Activated naive CD8-positive, alpha-beta T cell treated with anti-CD3 and anti-CD28 coated beads, Interleukin-2, amount 10 ng/mL, durations not matched to agents 7 days and 5 days (primary cell): ENCODE measurements at regions not wholly inside any gene's neighbourhood (a gene's known extent, or its start where the extent isn't known, plus 50 kb on each side); places are given as distances from the start of the nearest gene placed in this dataset.
A peak's percentile ranks its signal among the peaks of the same experiment; 100 is the strongest.

Experiments
- ATAC-seq: fragments of 150-1000 bp; cut with Tn5 transposase; one replicate; pipeline ENCODE4 v1.10.0; 2021; ENCODE audit warnings: low read depth, moderate library complexity
- POLR2A ChIA-PET: fragments of 350-600 bp; sonication (Branson Sonifier 250); formaldehyde crosslinking; loops from one replicate; lab custom pipeline; 2021; ENCODE audit warnings: antibody characterized with exemption; lab: Charles Lee
- DNase-seq: peaks from one replicate; pipeline ENCODE4 v3.0.0; 2021
- H3K27ac Mint-ChIP-seq: one replicate; pipeline ENCODE4 v1.8.0; 2022; ENCODE audit warnings: mild to moderate bottlenecking, mixed read lengths
- H3K27me3 Mint-ChIP-seq: one replicate; pipeline ENCODE4 v1.8.0; 2022; ENCODE audit warnings: mild to moderate bottlenecking, moderate library complexity, mixed read lengths
- H3K36me3 Mint-ChIP-seq: one replicate; pipeline ENCODE4 v1.8.0; 2021; ENCODE audit warnings: mild to moderate bottlenecking, mixed read lengths
- H3K4me1 Mint-ChIP-seq: one replicate; pipeline ENCODE4 v1.8.0; 2021; ENCODE audit warnings: mixed read lengths
- H3K4me3 Mint-ChIP-seq: one replicate; pipeline ENCODE4 v1.8.0; 2022; ENCODE audit warnings: mild to moderate bottlenecking, moderate library complexity, mixed read lengths
- H3K9me3 Mint-ChIP-seq: one replicate; pipeline ENCODE4 v1.8.0; 2021; ENCODE audit warnings: mixed read lengths

GRCh38 chr1:59115865-59116264, 181.0 kb upstream of the FGGY start:
- ATAC-seq (no peak), DNase-seq (no peak)
- Mint-ChIP-seq H3K27ac (no peak overlapping the region), H3K4me1 (peaks cover 3% of the 10 kb centered on the region), H3K9me3 (no peaks in the 10 kb centered on the region), H3K27me3 (peaks cover 18% of the 10 kb centered on the region), H3K4me3 (no peak overlapping the region), H3K36me3 (no peaks in the 10 kb centered on the region)
- POLR2A ChIA-PET: no interaction called here

- no peak overlapping the region for H3K4me3 Mint-ChIP-seq
- peaks cover 22% of the 10 kb centered on the region for H3K27me3 Mint-ChIP-seq
- DNase-seq (no peak), ATAC-seq (no peak)
- POLR2A ChIA-PET: no interaction called here
- H3K9me3 Mint-ChIP-seq: no peaks in the 10 kb centered on the region
- no peaks in the 10 kb centered on the region for H3K36me3 Mint-ChIP-seq
- peaks cover 3% of the 10 kb centered on the region for H3K4me1 Mint-ChIP-seq
- no peak overlapping the region for H3K27ac Mint-ChIP-seq
Measured at GRCh38 chr1:59116920-59117542, 179.9 kb upstream of the FGGY start.

- peaks cover 2% of the 10 kb centered on the region for H3K36me3 Mint-ChIP-seq
- H3K27me3 Mint-ChIP-seq: peaks cover 19% of the 10 kb centered on the region
- ATAC-seq: no peak
- DNase-seq: no peak
- peaks cover 8% of the 10 kb centered on the region for H3K4me1 Mint-ChIP-seq
- H3K9me3 Mint-ChIP-seq: peaks cover 4% of the 10 kb centered on the region
- no peak overlapping the region for H3K27ac Mint-ChIP-seq
- POLR2A ChIA-PET: no interaction called here
- no peak overlapping the region for H3K4me3 Mint-ChIP-seq
Measured at GRCh38 chr1:59122527-59122926, 174.4 kb upstream of the FGGY start.

- Mint-ChIP-seq H3K4me1 (peaks cover 8% of the 10 kb centered on the region), H3K27me3 (peaks cover 16% of the 10 kb centered on the region), H3K36me3 (peaks cover 2% of the 10 kb centered on the region), H3K9me3 (peaks cover 4% of the 10 kb centered on the region), H3K27ac (no peak overlapping the region), H3K4me3 (no peak overlapping the region)
- POLR2A ChIA-PET: no interaction called here
- no peak for DNase-seq
- no peak for ATAC-seq
Measured at GRCh38 chr1:59123081-59123681, 173.7 kb upstream of the FGGY start.

- ATAC-seq (no peak), DNase-seq (no peak)
- Mint-ChIP-seq H3K27me3 (peaks cover 13% of the 10 kb centered on the region), H3K9me3 (peaks cover 4% of the 10 kb centered on the region), H3K27ac (no peak overlapping the region), H3K4me3 (no peak overlapping the region), H3K36me3 (peaks cover 2% of the 10 kb centered on the region), H3K4me1 (peaks cover 8% of the 10 kb centered on the region)
- POLR2A ChIA-PET: interaction anchor here (1.5 kb wide), 1 partner anchor 341 kb away, joined by 4 read pairs; the partner anchor contains the start of gene JUN
Measured at GRCh38 chr1:59124166-59124565, 172.7 kb upstream of the FGGY start.

- peaks cover 4% of the 10 kb centered on the region for H3K9me3 Mint-ChIP-seq
- H3K4me3 Mint-ChIP-seq: peak overlapping the region; percentile 31
- H3K27me3 Mint-ChIP-seq: peaks cover 9% of the 10 kb centered on the region
- peak; percentile 78 for ATAC-seq
- peaks cover 2% of the 10 kb centered on the region for H3K36me3 Mint-ChIP-seq
- no peak overlapping the region for H3K27ac Mint-ChIP-seq
- peaks cover 8% of the 10 kb centered on the region for H3K4me1 Mint-ChIP-seq
- DNase-seq: no peak
- POLR2A ChIA-PET: interaction anchor here (0.6 to 1.5 kb wide), 3 partner anchors 26 to 342 kb away, joined by 3 to 5 read pairs (median 4); partner anchors contain the start of gene JUN
Measured at GRCh38 chr1:59125154-59125553, 171.7 kb upstream of the FGGY start.

- no peak for DNase-seq
- Mint-ChIP-seq H3K4me3 (no peak overlapping the region), H3K36me3 (peaks cover 2% of the 10 kb centered on the region), H3K27me3 (peaks cover 8% of the 10 kb centered on the region), H3K9me3 (peaks cover 4% of the 10 kb centered on the region), H3K4me1 (peaks cover 8% of the 10 kb centered on the region), H3K27ac (no peak overlapping the region)
- POLR2A ChIA-PET: interaction anchor here (1.2 to 1.5 kb wide), 2 partner anchors 26 to 342 kb away, joined by 4 to 5 read pairs; partner anchors contain the start of gene JUN
- no peak for ATAC-seq
Measured at GRCh38 chr1:59125676-59126320, 171.1 kb upstream of the FGGY start.

- peaks cover 2% of the 10 kb centered on the region for H3K36me3 Mint-ChIP-seq
- POLR2A ChIA-PET: no interaction called here
- peaks cover 6% of the 10 kb centered on the region for H3K27me3 Mint-ChIP-seq
- H3K9me3 Mint-ChIP-seq: peaks cover 4% of the 10 kb centered on the region
- ATAC-seq: no peak
- peaks cover 8% of the 10 kb centered on the region for H3K4me1 Mint-ChIP-seq
- H3K4me3 Mint-ChIP-seq: no peak overlapping the region
- no peak for DNase-seq
- no peak overlapping the region for H3K27ac Mint-ChIP-seq
Measured at GRCh38 chr1:59126366-59126765, 170.5 kb upstream of the FGGY start.

- ATAC-seq (no peak), DNase-seq (no peak)
- POLR2A ChIA-PET: no interaction called here
- Mint-ChIP-seq H3K27ac (no peak overlapping the region), H3K4me1 (peaks cover 8% of the 10 kb centered on the region), H3K27me3 (peaks cover 6% of the 10 kb centered on the region), H3K4me3 (no peak overlapping the region), H3K9me3 (peaks cover 4% of the 10 kb centered on the region), H3K36me3 (peaks cover 2% of the 10 kb centered on the region)
Measured at GRCh38 chr1:59128239-59128736, 168.6 kb upstream of the FGGY start.

- ATAC-seq: no peak
- peaks cover 2% of the 10 kb centered on the region for H3K36me3 Mint-ChIP-seq
- peaks cover 6% of the 10 kb centered on the region for H3K9me3 Mint-ChIP-seq
- peaks cover 8% of the 10 kb centered on the region for H3K27me3 Mint-ChIP-seq
- DNase-seq: no peak
- POLR2A ChIA-PET: no interaction called here
- H3K27ac Mint-ChIP-seq: no peak overlapping the region
- peaks cover 8% of the 10 kb centered on the region for H3K4me1 Mint-ChIP-seq
- H3K4me3 Mint-ChIP-seq: no peak overlapping the region
Measured at GRCh38 chr1:59128784-59129227, 168.1 kb upstream of the FGGY start.

GRCh38 chr1:59132295-59132694, 164.6 kb upstream of the FGGY start:
- POLR2A ChIA-PET: no interaction called here
- no peak for DNase-seq

GRCh38 chr1:59133997-59134396, 162.9 kb upstream of the FGGY start:
- Mint-ChIP-seq H3K27ac (no peak overlapping the region), H3K4me1 (peaks cover 9% of the 10 kb centered on the region), H3K27me3 (peaks cover 6% of the 10 kb centered on the region), H3K9me3 (peaks cover 2% of the 10 kb centered on the region), H3K36me3 (no peaks in the 10 kb centered on the region), H3K4me3 (no peak overlapping the region)
- no peak for ATAC-seq
- no peak for DNase-seq
- POLR2A ChIA-PET: no interaction called here

More at GRCh38 chr1:59132295-59132694, 164.6 kb upstream of the FGGY start:
- Mint-ChIP-seq H3K27me3 (peaks cover 9% of the 10 kb centered on the region), H3K4me1 (peaks cover 1% of the 10 kb centered on the region), H3K4me3 (no peak overlapping the region), H3K9me3 (peaks cover 2% of the 10 kb centered on the region), H3K27ac (no peak overlapping the region), H3K36me3 (no peaks in the 10 kb centered on the region)
- ATAC-seq: no peak

GRCh38 chr1:59135761-59136255, 161.1 kb upstream of the FGGY start:
- Mint-ChIP-seq H3K27ac (no peak overlapping the region), H3K27me3 (peaks cover 6% of the 10 kb centered on the region), H3K36me3 (no peaks in the 10 kb centered on the region), H3K9me3 (peaks cover 2% of the 10 kb centered on the region), H3K4me3 (no peak overlapping the region), H3K4me1 (peaks cover 9% of the 10 kb centered on the region)
- ATAC-seq (no peak), DNase-seq (no peak)
- POLR2A ChIA-PET: no interaction called here
